ENCODE measurements at regions not wholly inside any gene's neighbourhood (a gene's known extent, or its start where the extent isn't known, plus 50 kb on each side); places are given as distances from the start of the nearest gene placed in this dataset.

DNA sequence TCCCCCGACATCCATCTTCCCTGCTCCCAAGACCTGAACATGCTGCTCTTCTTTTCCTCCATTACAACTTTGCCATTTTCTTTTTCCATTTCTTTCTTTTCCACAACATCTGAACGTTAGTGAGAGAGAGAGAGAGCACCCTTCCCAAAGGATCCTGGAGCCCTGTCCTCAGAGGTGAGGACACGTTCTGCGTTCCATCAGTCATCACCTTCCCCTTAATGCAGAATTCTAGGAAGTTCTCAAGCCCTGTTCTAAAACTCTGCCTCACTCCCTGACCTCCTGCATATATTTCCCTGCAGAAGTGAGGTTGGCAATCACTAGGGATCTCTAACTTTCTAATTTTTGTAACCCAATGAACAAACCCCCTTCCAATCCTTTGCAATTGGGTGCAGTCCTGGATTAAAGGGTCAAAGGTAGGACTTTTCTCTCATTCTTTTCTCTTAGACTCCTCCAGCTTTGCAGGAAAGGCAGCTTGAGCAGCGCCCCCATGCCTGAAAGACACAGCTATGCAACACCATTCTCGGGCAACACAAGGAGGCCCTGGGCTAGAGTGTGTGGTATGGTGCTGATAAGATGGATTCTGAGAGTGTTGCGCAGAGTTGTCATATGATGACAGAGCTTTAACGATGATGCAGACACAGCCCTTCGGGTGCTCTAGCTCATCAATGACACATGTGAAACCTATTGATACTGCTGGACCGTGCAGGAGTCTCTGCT, 59.2 kb upstream of the TNR start:
- DNase-seq (ENCODE audit: low read depth): no peak
- no peak overlapping the region for H3K4me3 ChIP-seq (ENCODE audit: low read depth, low read length)
- TF ChIP-seq, protein P1, sequence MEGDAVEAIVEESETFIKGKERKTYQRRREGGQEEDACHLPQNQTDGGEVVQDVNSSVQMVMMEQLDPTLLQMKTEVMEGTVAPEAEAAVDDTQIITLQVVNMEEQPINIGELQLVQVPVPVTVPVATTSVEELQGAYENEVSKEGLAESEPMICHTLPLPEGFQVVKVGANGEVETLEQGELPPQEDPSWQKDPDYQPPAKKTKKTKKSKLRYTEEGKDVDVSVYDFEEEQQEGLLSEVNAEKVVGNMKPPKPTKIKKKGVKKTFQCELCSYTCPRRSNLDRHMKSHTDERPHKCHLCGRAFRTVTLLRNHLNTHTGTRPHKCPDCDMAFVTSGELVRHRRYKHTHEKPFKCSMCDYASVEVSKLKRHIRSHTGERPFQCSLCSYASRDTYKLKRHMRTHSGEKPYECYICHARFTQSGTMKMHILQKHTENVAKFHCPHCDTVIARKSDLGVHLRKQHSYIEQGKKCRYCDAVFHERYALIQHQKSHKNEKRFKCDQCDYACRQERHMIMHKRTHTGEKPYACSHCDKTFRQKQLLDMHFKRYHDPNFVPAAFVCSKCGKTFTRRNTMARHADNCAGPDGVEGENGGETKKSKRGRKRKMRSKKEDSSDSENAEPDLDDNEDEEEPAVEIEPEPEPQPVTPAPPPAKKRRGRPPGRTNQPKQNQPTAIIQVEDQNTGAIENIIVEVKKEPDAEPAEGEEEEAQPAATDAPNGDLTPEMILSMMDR (IDR thresholded peaks at IDR 0.05; ENCODE audit: low read depth, low read length): no peak
- TF ChIP-seq POLR2A (IDR thresholded peaks at IDR 0.05; ENCODE audit: extremely low read depth, insufficient read length) (no peak), MYC (IDR thresholded peaks at IDR 0.05; ENCODE audit: low read depth, low read length) (no peak)
- TF ChIP-seq, protein P2, sequence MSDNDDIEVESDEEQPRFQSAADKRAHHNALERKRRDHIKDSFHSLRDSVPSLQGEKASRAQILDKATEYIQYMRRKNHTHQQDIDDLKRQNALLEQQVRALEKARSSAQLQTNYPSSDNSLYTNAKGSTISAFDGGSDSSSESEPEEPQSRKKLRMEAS (IDR thresholded peaks at IDR 0.05; ENCODE audit: low read depth, low read length): no peak

DNA sequence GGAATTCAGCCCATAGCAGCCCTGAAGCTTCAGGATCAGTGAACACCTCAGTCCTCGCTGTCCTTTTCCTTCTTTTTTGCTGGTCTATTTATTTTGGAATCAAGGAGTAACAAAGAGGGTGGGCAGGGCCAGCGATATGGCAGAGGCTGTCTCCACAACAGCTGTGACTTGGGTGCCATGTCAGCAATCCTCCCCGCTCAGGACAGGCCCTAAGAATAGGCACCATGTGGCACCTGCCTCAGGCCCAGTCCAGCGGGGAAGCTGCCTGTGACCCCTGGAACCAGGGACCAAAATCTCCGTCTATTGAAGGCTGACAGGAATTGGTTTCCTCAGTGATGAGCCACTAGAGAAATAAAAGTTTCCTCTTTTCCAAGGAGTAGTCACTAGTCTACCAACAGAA, 58.6 kb upstream of the TNR start:
- no peak for DNase-seq (ENCODE audit: low read depth)
- no peak for TF ChIP-seq MYC (IDR thresholded peaks at IDR 0.05; ENCODE audit: low read depth, low read length)
- no peak overlapping the region for H3K4me3 ChIP-seq (ENCODE audit: low read depth, low read length)

DNA sequence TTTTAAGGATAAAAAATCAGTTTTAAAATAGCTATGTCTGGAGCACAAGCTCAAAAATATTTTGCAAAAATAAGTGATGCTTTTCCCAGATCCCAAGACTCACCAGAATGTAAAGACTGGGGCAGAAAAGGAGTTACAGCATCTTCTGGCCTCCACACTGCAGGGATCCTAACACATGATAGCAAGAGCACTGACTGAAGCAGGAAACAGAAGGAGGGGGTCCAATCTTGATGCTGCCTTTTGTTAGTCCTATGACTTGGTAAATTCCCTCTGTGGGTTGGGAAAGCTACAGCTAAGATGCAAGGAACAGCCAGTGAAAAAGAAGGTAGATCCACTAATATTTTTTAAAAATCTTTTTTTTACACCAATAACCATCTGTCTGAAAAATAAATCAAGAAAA, 54.2 kb upstream of the TNR start:
- H3K4me3 ChIP-seq (ENCODE audit: low read depth, low read length): no peak overlapping the region
- TF ChIP-seq, protein P2 (IDR thresholded peaks at IDR 0.05; ENCODE audit: low read depth, low read length): no peak
- TF ChIP-seq, protein P1 (IDR thresholded peaks at IDR 0.05; ENCODE audit: low read depth, low read length): no peak
- no peak for DNase-seq (ENCODE audit: low read depth)

DNA sequence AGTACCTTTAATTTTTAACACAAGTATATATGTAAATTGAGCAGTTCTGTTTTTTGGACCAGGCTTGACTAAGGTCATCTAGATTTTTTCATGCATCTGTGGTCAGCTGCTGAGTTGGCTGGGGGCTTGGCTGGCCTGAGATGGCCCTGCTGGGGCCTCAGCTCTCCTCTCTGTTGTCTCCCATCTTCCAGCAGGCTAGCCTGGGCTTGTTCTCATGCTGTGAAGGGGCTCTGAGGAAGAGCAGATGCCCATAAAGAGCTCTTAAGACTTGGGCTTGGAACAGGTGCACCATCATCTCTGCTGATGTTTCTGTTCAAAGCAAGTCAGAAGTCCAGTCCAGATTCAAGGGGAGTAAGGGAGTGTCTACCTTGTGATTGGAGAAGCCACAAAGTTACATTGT, 51.2 kb upstream of the TNR start:
- DNase-seq (ENCODE audit: low read depth): no peak
- TF ChIP-seq MYC (IDR thresholded peaks at IDR 0.05; ENCODE audit: low read depth, low read length): no peak
- TF ChIP-seq, protein P2 (IDR thresholded peaks at IDR 0.05; ENCODE audit: low read depth, low read length): no peak
- TF ChIP-seq, protein P1 (IDR thresholded peaks at IDR 0.05; ENCODE audit: low read depth, low read length): no peak
- TF ChIP-seq POLR2A (IDR thresholded peaks at IDR 0.05; ENCODE audit: extremely low read depth, insufficient read length): no peak
- no peak overlapping the region for H3K4me3 ChIP-seq (ENCODE audit: low read depth, low read length)

DNA sequence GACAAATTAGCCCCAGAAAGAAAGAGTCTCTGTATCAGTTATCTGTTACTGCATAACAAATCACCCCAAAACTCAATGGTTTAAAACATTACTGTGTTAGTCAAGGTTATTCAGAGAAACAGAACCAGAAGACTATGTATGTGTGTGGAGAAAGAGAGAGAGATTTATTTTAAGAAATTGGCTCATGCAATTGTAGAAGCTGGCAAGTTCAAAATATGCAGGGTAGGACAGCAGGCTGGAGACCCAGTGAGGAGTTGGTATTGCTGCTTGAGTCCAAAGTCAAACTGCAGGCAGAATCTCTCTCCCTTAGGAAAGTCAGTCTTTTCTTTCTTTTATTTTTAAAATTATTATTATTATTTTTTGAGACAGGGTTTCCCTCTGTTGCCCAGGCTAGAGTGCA, 50.2 kb upstream of the TNR start:
- TF ChIP-seq MYC (IDR thresholded peaks at IDR 0.05; ENCODE audit: low read depth, low read length): no peak
- TF ChIP-seq, protein P2 (IDR thresholded peaks at IDR 0.05; ENCODE audit: low read depth, low read length): no peak
- no peak for TF ChIP-seq POLR2A (IDR thresholded peaks at IDR 0.05; ENCODE audit: extremely low read depth, insufficient read length)
- TF ChIP-seq, protein P1 (IDR thresholded peaks at IDR 0.05; ENCODE audit: low read depth, low read length): no peak
- no peak overlapping the region for H3K4me3 ChIP-seq (ENCODE audit: low read depth, low read length)
- no peak for DNase-seq (ENCODE audit: low read depth)

Measured in NB4 (cell line).